Loucy (cell line): ENCODE measurements at regions not wholly inside any gene's neighbourhood (a gene's known extent, or its start where the extent isn't known, plus 50 kb on each side); places are given as distances from the start of the nearest gene placed in this dataset.

Experiments used
- H2AFZ ChIP-seq: fragments of 200-600 bp; sonication (generic); 2 replicates; pipeline ENCODE4 v1.6.0; 2016; ENCODE audit warnings: antibody characterized with exemption, mild to moderate bottlenecking, low read length, moderate library complexity
- H3F3A ChIP-seq: fragments of 200-600 bp; 2 replicates; pipeline ENCODE4 v1.6.0; 2016; ENCODE audit warnings: antibody characterized with exemption, low read depth, mild to moderate bottlenecking
- H3K27me3 ChIP-seq: fragments of 200-600 bp; sonication (generic); 2 replicates; pipeline ENCODE4 v1.6.1; 2014; ENCODE audit warnings: low read length, mild to moderate bottlenecking; ENCODE audit not compliant: insufficient read depth, poor library complexity, severe bottlenecking
- H3K36me3 ChIP-seq: fragments of 200-600 bp; sonication (generic); 2 replicates; pipeline ENCODE4 v1.6.1; 2016; ENCODE audit warnings: low read length; ENCODE audit not compliant: insufficient read depth
- H3K4me1 ChIP-seq: fragments of 200-600 bp; sonication (generic); 2 replicates; pipeline ENCODE4 v1.5.1; 2014; ENCODE audit warnings: low read length, mild to moderate bottlenecking; ENCODE audit not compliant: insufficient read depth, poor library complexity, severe bottlenecking
- H3K4me2 ChIP-seq: fragments of 200-600 bp; sonication (generic); 2 replicates; pipeline ENCODE4 v1.6.0; 2014; ENCODE audit warnings: antibody characterized with exemption, low read length, low read depth, mild to moderate bottlenecking; ENCODE audit not compliant: poor library complexity, severe bottlenecking
- H3K4me3 ChIP-seq: fragments of 200-600 bp; sonication (generic); 2 replicates; pipeline ENCODE4 v1.5.1; 2014; ENCODE audit warnings: low read length, mild to moderate bottlenecking, mixed read lengths; ENCODE audit not compliant: poor library complexity, severe bottlenecking
- H3K79me2 ChIP-seq: fragments of 200-600 bp; sonication (generic); 2 replicates; pipeline ENCODE4 v1.6.1; 2014; ENCODE audit warnings: low read length; ENCODE audit not compliant: insufficient read depth
- H3K9ac ChIP-seq: fragments of 200-600 bp; sonication (generic); 2 replicates; pipeline ENCODE4 v1.6.0; 2014; ENCODE audit warnings: mild to moderate bottlenecking, low read depth, low read length, moderate library complexity; ENCODE audit not compliant: poor library complexity, severe bottlenecking
- H3K9me2 ChIP-seq: fragments of 200-600 bp; sonication (generic); replicated peaks from 2 replicates; pipeline ENCODE4 v1.6.1; 2016; ENCODE audit warnings: low read depth, low read length, mixed read lengths
- H3K9me3 ChIP-seq: fragments of 200-600 bp; sonication (generic); 2 replicates; pipeline ENCODE4 v1.6.1; 2014; ENCODE audit warnings: mild to moderate bottlenecking, antibody characterized with exemption, low read length, low read depth; ENCODE audit not compliant: insufficient read depth
- H4K20me1 ChIP-seq: fragments of 200-600 bp; sonication (generic); 2 replicates; pipeline ENCODE4 v1.6.0; 2014; ENCODE audit warnings: antibody characterized with exemption, low read length, mild to moderate bottlenecking; ENCODE audit not compliant: insufficient read depth, poor library complexity, severe bottlenecking
- EZH2phosphoT487 ChIP-seq: fragments of 200-600 bp; IDR thresholded peaks from 2 replicates; pipeline ENCODE4 v1.6.1; 2018; ENCODE audit warnings: antibody characterized with exemption, mild to moderate bottlenecking, moderate library complexity, borderline replicate concordance
- TF ChIP-seq, protein P1 (sequence below): fragments of 200-600 bp; sonication (generic); conservative IDR thresholded peaks from 2 replicates; pipeline ENCODE4 v1.5.1; 2014; ENCODE audit warnings: mild to moderate bottlenecking, antibody characterized with exemption, low read length

DNA sequence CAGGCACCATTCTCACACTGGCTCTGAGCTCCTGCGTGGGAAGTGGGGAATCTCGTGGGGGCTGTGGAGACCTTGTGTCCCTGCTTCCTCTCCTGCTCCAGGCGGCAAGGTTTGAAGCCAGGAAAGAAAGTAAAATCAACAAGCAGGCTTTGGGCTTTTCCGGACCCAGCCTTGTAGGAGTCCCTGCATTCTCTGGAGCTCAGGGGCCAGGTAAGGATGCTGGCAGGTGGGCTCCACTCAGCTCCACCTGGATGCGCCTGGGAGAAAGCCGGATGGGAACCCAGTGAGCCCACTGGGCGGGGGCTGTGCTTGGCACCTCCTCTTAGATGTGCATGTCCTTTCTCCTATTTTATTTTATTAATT lies 362.5 kb downstream of the SEC14L1 start:
- no peaks in the 10 kb centered on the region; the same call in 1 of the 2 replicates for H3F3A ChIP-seq
- H2AFZ ChIP-seq: no peak overlapping the region
- H4K20me1 ChIP-seq: no peaks in the 10 kb centered on the region
- no peaks in the 10 kb centered on the region for H3K9me3 ChIP-seq
- TF ChIP-seq, protein P1, sequence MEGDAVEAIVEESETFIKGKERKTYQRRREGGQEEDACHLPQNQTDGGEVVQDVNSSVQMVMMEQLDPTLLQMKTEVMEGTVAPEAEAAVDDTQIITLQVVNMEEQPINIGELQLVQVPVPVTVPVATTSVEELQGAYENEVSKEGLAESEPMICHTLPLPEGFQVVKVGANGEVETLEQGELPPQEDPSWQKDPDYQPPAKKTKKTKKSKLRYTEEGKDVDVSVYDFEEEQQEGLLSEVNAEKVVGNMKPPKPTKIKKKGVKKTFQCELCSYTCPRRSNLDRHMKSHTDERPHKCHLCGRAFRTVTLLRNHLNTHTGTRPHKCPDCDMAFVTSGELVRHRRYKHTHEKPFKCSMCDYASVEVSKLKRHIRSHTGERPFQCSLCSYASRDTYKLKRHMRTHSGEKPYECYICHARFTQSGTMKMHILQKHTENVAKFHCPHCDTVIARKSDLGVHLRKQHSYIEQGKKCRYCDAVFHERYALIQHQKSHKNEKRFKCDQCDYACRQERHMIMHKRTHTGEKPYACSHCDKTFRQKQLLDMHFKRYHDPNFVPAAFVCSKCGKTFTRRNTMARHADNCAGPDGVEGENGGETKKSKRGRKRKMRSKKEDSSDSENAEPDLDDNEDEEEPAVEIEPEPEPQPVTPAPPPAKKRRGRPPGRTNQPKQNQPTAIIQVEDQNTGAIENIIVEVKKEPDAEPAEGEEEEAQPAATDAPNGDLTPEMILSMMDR: no peak
- H3K9me2 ChIP-seq: no peaks in the 10 kb centered on the region
- no peak overlapping the region for H3K9ac ChIP-seq
- no peaks in the 10 kb centered on the region for H3K79me2 ChIP-seq
- no peaks in the 10 kb centered on the region for H3K4me1 ChIP-seq
- H3K4me3 ChIP-seq: no peak overlapping the region
- H3K4me2 ChIP-seq: no peak overlapping the region
- H3K36me3 ChIP-seq: peaks cover 25% of the 10 kb centered on the region; the same call in 1 of the 2 replicates
- no peaks in the 10 kb centered on the region for H3K27me3 ChIP-seq

DNA sequence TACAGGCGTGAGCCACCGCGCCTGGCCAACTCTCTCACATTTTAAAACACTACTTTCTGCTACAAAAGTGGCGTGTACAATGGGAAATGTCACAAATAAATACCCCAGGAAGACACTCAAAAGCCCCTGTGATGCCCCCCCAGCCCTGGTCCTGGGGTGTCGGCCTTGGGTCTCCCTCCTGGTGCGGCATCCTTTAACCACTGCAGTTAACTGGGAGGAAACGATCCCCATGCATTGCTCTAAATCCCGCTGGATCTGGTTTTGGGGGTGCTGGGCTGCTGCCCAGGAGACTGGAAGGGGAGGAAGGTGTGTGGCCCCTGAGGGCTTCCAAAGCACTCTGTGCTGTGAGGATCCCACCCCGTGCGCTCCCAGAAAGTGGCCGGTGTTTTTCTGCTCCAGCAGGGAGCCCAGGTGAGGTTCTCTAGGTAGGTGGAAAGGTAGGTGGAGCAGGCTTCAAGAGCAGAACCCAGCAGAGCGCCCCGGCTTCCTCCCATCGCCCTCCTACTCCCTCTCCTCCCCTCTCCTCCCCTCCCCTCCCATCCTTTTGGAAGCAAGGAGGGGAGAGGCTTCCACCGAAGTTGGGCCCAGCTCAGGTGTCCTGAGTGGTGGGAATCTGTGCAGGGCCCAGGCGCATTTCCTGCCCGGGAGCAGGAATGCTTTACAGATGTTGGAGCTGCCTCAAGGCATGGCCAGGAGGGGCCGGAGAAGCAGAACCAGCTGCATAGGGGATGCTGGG lies 363.3 kb downstream of the SEC14L1 start:
- Histone ChIP-seq H3K9me3 (no peaks in the 10 kb centered on the region), H3K9me2 (no peaks in the 10 kb centered on the region), H3K4me3 (no peak overlapping the region), H2AFZ (no peak overlapping the region), H3K4me2 (no peak overlapping the region), H3K4me1 (no peaks in the 10 kb centered on the region), H3K79me2 (no peaks in the 10 kb centered on the region), H3K9ac (no peak overlapping the region), H3K27me3 (no peaks in the 10 kb centered on the region), H3K36me3 (peaks cover 18% of the 10 kb centered on the region; the same call in 1 of the 2 replicates), H3F3A (no peaks in the 10 kb centered on the region; the same call in 1 of the 2 replicates), H4K20me1 (no peaks in the 10 kb centered on the region)
- TF ChIP-seq, protein P1: no peak
- TF ChIP-seq EZH2phosphoT487: no peak

DNA sequence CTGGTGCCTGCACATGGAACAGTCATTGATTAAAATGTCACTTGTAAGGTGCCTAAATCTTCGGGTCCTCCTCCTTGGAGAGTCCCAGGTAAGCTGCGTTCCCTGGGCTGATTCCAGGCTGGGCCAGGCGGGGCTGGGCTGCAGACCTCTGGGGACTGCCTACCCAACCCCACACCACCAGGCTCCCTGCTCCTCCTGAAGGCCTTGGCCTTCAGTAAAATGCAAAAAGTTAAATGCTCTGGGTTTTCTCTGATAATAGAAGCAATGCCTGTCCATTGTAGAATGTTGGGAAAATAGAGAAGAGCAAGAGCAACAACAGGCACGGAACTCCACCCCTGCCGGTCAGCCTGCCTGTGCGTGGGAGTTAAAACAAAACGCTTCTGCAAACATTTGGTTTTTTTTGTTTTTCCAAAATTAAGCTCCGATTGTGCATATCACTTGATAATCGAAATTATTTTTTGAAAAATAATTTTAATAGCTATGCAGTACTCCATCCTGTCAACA lies 363.9 kb downstream of the SEC14L1 start:
- Histone ChIP-seq H3F3A (no peaks in the 10 kb centered on the region; the same call in 1 of the 2 replicates), H3K36me3 (peaks cover 11% of the 10 kb centered on the region; the same call in 1 of the 2 replicates)
- TF ChIP-seq, protein P1: no peak
- TF ChIP-seq EZH2phosphoT487: no peak

More for the DNA sequence above, 363.9 kb downstream of the SEC14L1 start:
- Histone ChIP-seq H3K9me3 (no peaks in the 10 kb centered on the region), H4K20me1 (no peaks in the 10 kb centered on the region), H3K27me3 (no peaks in the 10 kb centered on the region), H3K79me2 (no peaks in the 10 kb centered on the region), H3K4me1 (no peaks in the 10 kb centered on the region), H3K9ac (no peak overlapping the region), H3K9me2 (no peaks in the 10 kb centered on the region), H3K4me2 (no peak overlapping the region), H2AFZ (no peak overlapping the region), H3K4me3 (no peak overlapping the region)
